Upper lobe of left lung (tissue), 4 donors: ENCODE measurements at regions not wholly inside any gene's neighbourhood (a gene's known extent, or its start where the extent isn't known, plus 50 kb on each side); places are given as distances from the start of the nearest gene placed in this dataset.

Experiments used
- CTCF ChIP-seq, 6 experiments: fragments of 450-650 bp in 4 of 6; fragments of 200-600 bp in 2 of 6; sonication (generic) in 2 of 6; IDR thresholded peaks; one replicate each; pipeline ENCODE4 v1.5.1; 2016 to 2019; ENCODE audit warnings: antibody characterized with exemption in 6 of 6
- POLR2A ChIP-seq, 4 donors: fragments of 450-650 bp; IDR thresholded peaks; one replicate each; pipeline ENCODE4 v1.5.1; 2016 to 2017; ENCODE audit warnings: antibody characterized with exemption in 4 of 4, mild to moderate bottlenecking in 2 of 4

GRCh38 chr2:65864619-65865018 lies 432.2 kb upstream of the SPRED2 start:
- TF ChIP-seq POLR2A (IDR thresholded peaks at IDR 0.05) (no peak), CTCF (IDR thresholded peaks at IDR 0.05) (no peak)
